Fibroblast of lung (primary cell): ENCODE measurements at regions not wholly inside any gene's neighbourhood (a gene's known extent, or its start where the extent isn't known, plus 50 kb on each side); places are given as distances from the start of the nearest gene placed in this dataset.

Experiments
- EZH2 ChIP-seq: IDR thresholded peaks from 2 replicates; pipeline ENCODE4 v1.5.1; 2012; ENCODE audit warnings: low read length, control low read depth, mild to moderate bottlenecking; ENCODE audit errors: missing control alignments
- TF ChIP-seq, protein P1 (sequence below), 2 donors: IDR thresholded peaks in 1 of 2; conservative IDR thresholded peaks in 1 of 2; 1 replicate in 1 of 2; 2 replicates in 1 of 2; pipeline ENCODE4 v1.5.1; 2011 to 2012; ENCODE audit warnings: low read length in 2 of 2, control low read depth in 1 of 2, inconsistent platforms in 1 of 2, low read depth in 1 of 2, mild to moderate bottlenecking in 1 of 2

- TF ChIP-seq, protein P1, sequence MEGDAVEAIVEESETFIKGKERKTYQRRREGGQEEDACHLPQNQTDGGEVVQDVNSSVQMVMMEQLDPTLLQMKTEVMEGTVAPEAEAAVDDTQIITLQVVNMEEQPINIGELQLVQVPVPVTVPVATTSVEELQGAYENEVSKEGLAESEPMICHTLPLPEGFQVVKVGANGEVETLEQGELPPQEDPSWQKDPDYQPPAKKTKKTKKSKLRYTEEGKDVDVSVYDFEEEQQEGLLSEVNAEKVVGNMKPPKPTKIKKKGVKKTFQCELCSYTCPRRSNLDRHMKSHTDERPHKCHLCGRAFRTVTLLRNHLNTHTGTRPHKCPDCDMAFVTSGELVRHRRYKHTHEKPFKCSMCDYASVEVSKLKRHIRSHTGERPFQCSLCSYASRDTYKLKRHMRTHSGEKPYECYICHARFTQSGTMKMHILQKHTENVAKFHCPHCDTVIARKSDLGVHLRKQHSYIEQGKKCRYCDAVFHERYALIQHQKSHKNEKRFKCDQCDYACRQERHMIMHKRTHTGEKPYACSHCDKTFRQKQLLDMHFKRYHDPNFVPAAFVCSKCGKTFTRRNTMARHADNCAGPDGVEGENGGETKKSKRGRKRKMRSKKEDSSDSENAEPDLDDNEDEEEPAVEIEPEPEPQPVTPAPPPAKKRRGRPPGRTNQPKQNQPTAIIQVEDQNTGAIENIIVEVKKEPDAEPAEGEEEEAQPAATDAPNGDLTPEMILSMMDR (conservative IDR thresholded peaks at IDR 0.05 in 1 of 2, IDR thresholded peaks at IDR 0.05 in 1 of 2; ENCODE audit: low read depth in 1 of 2, low read length in 2 of 2): no peak
- TF ChIP-seq EZH2: no peak
Measured at GRCh38 chr5:121533814-121534213, 317.9 kb upstream of the FTMT start.
